IPS-18a (cell line): ENCODE measurements at regions not wholly inside any gene's neighbourhood (a gene's known extent, or its start where the extent isn't known, plus 50 kb on each side); places are given as distances from the start of the nearest gene placed in this dataset.

Source experiments
- H3K27ac ChIP-seq: one replicate; pipeline ENCODE4 v1.5.1; 2013; ENCODE audit warnings: low read length
- H3K27me3 ChIP-seq: one replicate; pipeline ENCODE4 v1.6.1; 2013; ENCODE audit warnings: mild to moderate bottlenecking, low read length; ENCODE audit not compliant: control insufficient read depth, insufficient read depth
- H3K36me3 ChIP-seq: one replicate; pipeline ENCODE4 v1.6.1; 2013; ENCODE audit warnings: low read depth, low read length; ENCODE audit not compliant: control insufficient read depth
- H3K4me1 ChIP-seq: one replicate; pipeline ENCODE4 v1.6.1; 2013; ENCODE audit warnings: low read depth, low read length; ENCODE audit not compliant: control insufficient read depth
- H3K4me3 ChIP-seq: one replicate; pipeline ENCODE4 v1.5.1; 2013; ENCODE audit warnings: low read length
- H3K9ac ChIP-seq: one replicate; pipeline ENCODE4 v1.6.1; 2013; ENCODE audit warnings: mild to moderate bottlenecking, low read length, moderate library complexity
- H3K9me3 ChIP-seq: one replicate; pipeline ENCODE4 v1.6.1; 2013; ENCODE audit warnings: low read depth, low read length; ENCODE audit not compliant: control insufficient read depth

DNA sequence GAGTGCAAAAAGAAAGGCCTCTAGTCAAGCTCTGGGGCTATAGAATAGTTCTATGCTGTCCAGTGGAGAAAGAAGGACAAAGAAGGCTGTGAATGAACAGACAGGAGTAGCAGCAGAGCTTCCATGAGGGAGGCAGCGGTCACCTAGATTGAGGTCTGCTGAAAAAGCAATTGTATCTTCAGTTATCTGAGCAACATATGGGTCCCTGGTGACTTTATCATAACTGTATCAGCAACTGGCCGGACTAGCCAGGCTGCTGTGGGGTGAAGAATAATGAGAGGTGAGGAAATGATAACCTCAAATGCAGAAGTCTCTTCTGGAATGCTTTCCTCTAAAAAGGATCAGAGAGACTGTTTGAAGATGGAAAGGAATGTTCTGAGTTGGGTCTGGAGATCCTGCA is 971.3 kb upstream of the TMEM132C start:
- Histone ChIP-seq H3K36me3 (no peaks in the 10 kb centered on the region), H3K4me3 (no peak overlapping the region), H3K9me3 (peaks cover 34% of the 10 kb centered on the region), H3K27me3 (no peaks in the 10 kb centered on the region), H3K27ac (no peak overlapping the region), H3K4me1 (no peaks in the 10 kb centered on the region), H3K9ac (no peak overlapping the region)

DNA sequence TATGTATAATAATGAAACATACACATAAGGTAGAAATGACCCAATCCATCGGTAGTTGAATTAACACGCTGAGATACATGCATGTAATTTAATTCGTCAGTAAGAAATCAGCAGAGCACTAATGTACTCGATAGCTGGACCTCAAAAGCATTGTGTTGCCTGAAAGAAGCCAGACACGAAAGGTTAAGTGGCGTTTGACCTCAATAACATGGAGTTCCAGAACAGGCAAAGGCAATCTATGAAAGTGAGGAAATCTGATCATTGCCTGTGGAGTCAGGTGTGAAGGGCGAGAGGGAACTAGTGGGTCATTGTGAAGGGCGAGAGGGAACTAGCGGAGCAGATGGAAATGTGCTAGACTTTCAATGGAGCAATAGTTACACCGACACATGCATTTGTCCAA is 970.4 kb upstream of the TMEM132C start:
- Histone ChIP-seq H3K36me3 (no peaks in the 10 kb centered on the region), H3K27me3 (no peaks in the 10 kb centered on the region), H3K4me1 (no peaks in the 10 kb centered on the region), H3K9ac (no peak overlapping the region), H3K9me3 (peaks cover 40% of the 10 kb centered on the region), H3K4me3 (no peak overlapping the region), H3K27ac (no peak overlapping the region)

DNA sequence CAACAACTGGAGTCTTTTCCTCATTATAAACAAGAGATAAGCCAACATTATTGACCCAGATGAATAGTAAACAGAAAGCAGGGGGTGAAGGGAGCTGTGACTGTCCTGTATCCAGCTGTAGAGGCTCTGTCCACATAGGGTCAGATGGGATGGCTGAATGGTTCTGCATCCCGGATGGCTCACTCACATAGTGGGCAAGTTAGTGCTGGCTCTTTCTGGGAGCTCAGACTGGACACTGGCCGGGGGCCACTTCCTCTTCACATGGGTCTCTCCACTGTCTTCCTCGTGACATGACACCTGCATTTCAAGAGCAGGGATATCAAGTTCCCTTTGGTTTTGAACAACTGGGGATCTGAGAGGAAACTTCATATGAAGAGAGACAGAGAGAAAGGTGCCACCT is 969.6 kb upstream of the TMEM132C start:
- Histone ChIP-seq H3K4me1 (no peaks in the 10 kb centered on the region), H3K4me3 (no peak overlapping the region), H3K27me3 (no peaks in the 10 kb centered on the region), H3K27ac (no peak overlapping the region), H3K36me3 (no peaks in the 10 kb centered on the region), H3K9ac (no peak overlapping the region), H3K9me3 (peaks cover 34% of the 10 kb centered on the region)

DNA sequence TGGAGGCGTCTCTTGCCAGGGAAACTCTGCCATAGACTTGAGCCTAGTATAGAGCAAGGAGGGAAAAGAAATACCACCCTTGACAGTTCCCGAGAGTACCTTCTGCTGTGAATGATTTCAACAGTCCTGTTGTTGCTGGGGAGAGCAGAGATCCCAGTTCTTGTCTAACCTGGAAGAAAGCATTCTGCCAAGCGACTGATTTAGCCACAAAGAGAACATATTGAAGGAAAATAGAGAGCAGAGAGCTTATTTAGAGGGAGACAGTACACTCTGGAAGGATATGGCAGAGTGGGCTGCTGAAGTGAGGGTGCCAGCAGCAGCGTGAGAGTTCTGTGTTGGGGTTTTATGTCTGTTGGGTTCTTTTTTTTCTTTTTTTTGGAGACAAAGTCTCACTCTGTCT is 966.9 kb upstream of the TMEM132C start:
- no peaks in the 10 kb centered on the region for H3K27me3 ChIP-seq
- no peak overlapping the region for H3K27ac ChIP-seq
- H3K36me3 ChIP-seq: no peaks in the 10 kb centered on the region
- H3K4me1 ChIP-seq: no peaks in the 10 kb centered on the region
- H3K9ac ChIP-seq: no peak overlapping the region
- H3K9me3 ChIP-seq: peaks cover 45% of the 10 kb centered on the region
- H3K4me3 ChIP-seq: no peak overlapping the region

DNA sequence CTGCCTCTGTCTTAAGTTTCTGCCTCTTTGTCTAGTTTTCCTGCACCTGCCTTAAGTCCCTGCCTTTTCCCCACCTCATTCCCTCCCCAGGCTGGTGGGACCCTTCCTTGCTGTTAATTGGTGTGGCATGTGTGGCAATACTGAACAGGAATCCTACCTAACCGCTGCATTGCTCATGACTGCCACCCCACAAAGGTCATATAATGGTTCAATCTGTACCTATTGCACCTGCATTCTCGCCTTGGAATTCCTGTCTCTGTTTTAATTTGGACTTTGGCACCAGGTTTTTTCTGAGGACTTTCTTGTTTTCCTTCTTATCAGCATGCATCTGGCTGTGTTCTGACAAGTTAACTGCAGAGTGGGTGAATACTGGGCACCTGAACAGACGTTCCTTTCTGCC is 966.2 kb upstream of the TMEM132C start:
- Histone ChIP-seq H3K4me3 (no peak overlapping the region), H3K9ac (no peak overlapping the region), H3K9me3 (peaks cover 45% of the 10 kb centered on the region), H3K4me1 (no peaks in the 10 kb centered on the region), H3K27ac (no peak overlapping the region), H3K27me3 (no peaks in the 10 kb centered on the region), H3K36me3 (no peaks in the 10 kb centered on the region)

DNA sequence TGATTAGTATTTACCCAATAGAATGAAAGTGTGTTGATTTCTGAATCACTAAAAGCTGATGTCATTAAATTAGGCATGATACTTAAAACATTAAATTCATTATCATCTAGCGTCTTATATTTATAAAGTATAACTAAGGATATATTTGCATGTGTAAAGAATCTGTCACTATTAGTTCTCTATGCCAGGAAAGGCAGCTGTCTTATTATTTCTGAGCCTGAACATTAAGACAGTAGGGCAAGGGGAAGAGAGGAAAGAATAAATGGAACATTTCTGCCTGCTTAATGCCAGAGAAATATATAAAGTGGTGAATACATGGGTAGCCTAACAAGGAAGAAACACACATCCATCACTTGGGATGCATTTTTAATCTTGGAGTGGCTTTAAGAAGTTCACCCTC is 965.1 kb upstream of the TMEM132C start:
- Histone ChIP-seq H3K9ac (no peak overlapping the region), H3K27me3 (no peaks in the 10 kb centered on the region), H3K4me1 (no peaks in the 10 kb centered on the region), H3K4me3 (no peak overlapping the region), H3K27ac (no peak overlapping the region), H3K36me3 (no peaks in the 10 kb centered on the region), H3K9me3 (peaks cover 40% of the 10 kb centered on the region)

DNA sequence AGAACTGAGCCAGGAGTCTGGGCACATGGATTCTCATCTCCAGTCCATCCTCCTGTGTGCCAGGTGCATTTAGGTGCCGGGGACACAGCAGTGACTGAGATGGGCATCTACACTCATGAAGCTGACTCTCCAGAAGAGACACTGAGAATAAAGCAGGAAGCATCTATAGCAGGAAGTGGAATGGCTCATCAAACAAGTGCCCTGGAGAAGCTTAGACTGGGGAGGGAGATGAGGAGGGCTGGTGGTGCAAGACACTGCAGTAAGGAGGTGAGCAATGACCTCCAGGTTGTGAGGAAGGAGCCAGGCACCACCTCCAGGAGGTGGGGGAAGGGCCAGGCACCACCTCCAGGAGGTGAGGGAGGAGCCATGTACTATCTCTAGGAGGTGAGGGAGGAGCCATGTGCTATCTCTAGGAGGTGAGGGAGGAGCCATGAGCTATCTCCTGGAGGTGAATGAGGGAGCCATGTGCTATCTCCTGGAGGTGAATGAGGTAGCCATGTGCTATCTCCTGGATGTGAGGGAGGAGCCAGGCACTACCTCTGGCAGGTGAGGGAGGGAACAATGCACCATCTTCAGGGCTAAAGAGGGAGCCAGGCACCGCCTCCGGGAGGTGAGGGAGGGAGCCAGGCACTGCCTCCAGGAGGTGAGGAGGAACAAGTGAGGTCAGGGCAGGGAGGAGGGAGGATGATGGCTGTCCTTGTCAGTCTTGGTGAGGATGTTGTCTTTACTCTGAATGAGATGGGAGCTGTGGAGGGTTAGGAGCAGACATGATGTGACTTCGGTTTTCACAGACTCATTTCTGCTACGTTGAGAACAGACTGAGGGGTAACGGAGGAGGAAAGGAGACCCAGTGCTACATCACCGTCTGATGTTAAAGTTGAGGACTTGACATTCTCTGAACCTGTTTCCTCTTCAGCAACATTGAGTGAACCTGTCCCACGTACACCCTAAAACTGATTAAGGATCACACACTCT is 961.9 kb upstream of the TMEM132C start:
- peaks cover 21% of the 10 kb centered on the region for H3K9me3 ChIP-seq

DNA sequence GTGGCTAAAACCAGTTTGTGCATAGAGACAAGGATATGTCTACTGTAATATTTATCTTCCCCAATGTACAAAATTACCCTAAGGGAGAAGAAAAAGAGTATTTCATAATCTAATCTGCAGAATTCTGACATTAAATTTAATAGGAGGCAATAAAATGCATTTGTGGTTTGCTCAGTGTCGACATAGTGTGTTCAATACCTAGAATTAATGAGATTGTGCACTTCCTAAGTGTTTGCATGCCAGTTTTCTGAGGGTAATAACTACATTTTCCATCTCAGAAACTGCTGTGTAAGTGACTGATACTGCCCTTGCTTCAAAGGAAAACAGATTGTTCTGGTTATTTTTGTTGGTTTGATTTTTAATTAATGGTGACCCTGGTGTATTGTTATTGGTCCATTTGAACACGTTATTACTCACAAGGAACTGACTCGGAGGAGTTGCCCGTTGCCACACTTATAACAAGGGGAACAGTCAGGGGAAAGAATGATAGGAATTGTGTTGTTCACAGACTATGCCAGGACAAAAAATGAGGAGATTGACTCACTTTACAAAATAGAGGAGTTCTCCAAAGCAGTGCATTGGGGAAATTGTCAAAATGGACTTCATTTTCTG is 960.3 kb upstream of the TMEM132C start:
- no peak overlapping the region for H3K27ac ChIP-seq
- H3K4me1 ChIP-seq: no peaks in the 10 kb centered on the region
- no peaks in the 10 kb centered on the region for H3K36me3 ChIP-seq
- H3K4me3 ChIP-seq: no peak overlapping the region
- peaks cover 12% of the 10 kb centered on the region for H3K9me3 ChIP-seq
- no peaks in the 10 kb centered on the region for H3K27me3 ChIP-seq
- H3K9ac ChIP-seq: no peak overlapping the region

More for the DNA sequence above, 961.9 kb upstream of the TMEM132C start:
- Histone ChIP-seq H3K36me3 (no peaks in the 10 kb centered on the region), H3K9ac (no peak overlapping the region), H3K27me3 (no peaks in the 10 kb centered on the region), H3K4me3 (no peak overlapping the region), H3K4me1 (no peaks in the 10 kb centered on the region), H3K27ac (no peak overlapping the region)

DNA sequence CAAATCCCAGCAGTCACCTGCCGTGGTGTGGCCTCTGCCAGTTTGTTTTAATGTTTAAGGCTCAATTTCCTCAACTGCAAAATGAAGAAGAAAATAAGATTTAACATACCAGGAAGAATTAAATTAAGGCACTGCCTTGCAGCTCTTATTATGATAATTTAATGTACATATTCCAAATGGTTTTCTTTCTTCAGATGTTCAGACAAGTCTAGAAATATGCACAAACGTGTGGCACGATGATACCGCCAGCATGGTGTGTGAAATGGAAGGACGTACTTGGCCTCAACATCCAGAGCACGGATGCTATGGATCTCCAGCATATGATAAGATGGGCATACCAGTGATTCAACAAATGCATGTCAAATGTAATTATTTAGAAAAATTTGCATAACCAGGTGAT is 959.4 kb upstream of the TMEM132C start:
- H3K36me3 ChIP-seq: no peaks in the 10 kb centered on the region
- peaks cover 14% of the 10 kb centered on the region for H3K9me3 ChIP-seq
- H3K27me3 ChIP-seq: no peaks in the 10 kb centered on the region
- no peak overlapping the region for H3K4me3 ChIP-seq
- H3K9ac ChIP-seq: no peak overlapping the region
- no peak overlapping the region for H3K27ac ChIP-seq
- no peaks in the 10 kb centered on the region for H3K4me1 ChIP-seq

DNA sequence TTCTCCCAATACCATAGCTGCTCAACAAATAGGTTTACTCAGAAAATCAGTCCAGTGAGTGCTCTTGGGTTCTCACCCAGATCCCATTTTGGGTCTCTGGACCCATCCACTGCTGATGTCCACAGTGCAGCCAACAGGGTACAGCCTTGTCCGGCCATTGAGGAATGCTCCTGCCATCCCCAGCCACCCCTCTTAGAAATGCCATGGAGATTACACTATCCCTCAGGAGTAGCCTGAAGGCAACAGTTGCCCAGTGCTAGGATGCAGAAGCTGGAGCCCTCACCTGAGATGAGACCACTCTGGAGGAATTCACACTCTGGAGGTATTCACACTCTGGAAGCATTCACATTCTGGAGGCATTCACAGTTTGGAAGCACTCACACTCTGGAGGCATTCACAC is 958.8 kb upstream of the TMEM132C start:
- no peak overlapping the region for H3K27ac ChIP-seq
- H3K27me3 ChIP-seq: no peaks in the 10 kb centered on the region
- peaks cover 10% of the 10 kb centered on the region for H3K9me3 ChIP-seq
- no peaks in the 10 kb centered on the region for H3K4me1 ChIP-seq
- H3K36me3 ChIP-seq: no peaks in the 10 kb centered on the region
- H3K4me3 ChIP-seq: no peak overlapping the region
- H3K9ac ChIP-seq: no peak overlapping the region

DNA sequence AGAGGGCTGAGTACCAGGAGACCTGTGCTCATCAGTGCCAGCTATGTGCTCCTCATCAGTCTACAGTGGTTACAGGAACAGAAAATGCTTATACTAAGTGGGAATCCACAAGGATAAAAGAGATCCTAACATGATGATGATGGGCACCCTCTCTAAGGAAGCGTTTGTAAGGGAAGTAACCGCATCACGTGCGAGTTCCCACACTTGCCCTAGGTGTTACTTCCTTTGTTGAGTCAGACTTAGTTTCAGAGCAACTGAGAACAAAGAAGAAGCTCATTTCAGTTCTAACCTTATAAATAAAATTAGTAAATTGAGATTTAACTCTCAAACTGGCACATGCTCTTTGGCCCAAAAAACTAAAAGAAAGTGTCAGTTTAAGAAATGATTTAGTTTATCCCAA is 956.4 kb upstream of the TMEM132C start:
- Histone ChIP-seq H3K4me1 (no peaks in the 10 kb centered on the region), H3K27me3 (peaks cover 8% of the 10 kb centered on the region), H3K4me3 (no peak overlapping the region), H3K36me3 (no peaks in the 10 kb centered on the region), H3K9ac (no peak overlapping the region), H3K27ac (no peak overlapping the region), H3K9me3 (peaks cover 8% of the 10 kb centered on the region)
